GM04504 (cell line): ENCODE measurements at regions not wholly inside any gene's neighbourhood (a gene's known extent, or its start where the extent isn't known, plus 50 kb on each side); places are given as distances from the start of the nearest gene placed in this dataset.

ENCODE experiments used
- DNase-seq: peaks from one replicate; pipeline ENCODE4 v3.0.0-alpha.2; 2012; ENCODE audit warnings: low read depth

- no peak for DNase-seq
Observed at GRCh38 chr10:88060762-88061161, 197.3 kb downstream of the PTEN start.

GRCh38 chr10:88062385-88062784, 199.0 kb downstream of the PTEN start:
- DNase-seq, result no peak

- no peak for DNase-seq
Observed at GRCh38 chr10:88062798-88063472, 199.5 kb downstream of the PTEN start.

GRCh38 chr10:88063861-88064557, 200.6 kb downstream of the PTEN start:
- DNase-seq, result no peak

GRCh38 chr10:88064608-88065382, 201.4 kb downstream of the PTEN start:
- peak; percentile 63 for DNase-seq

GRCh38 chr10:88065383-88066049, 202.1 kb downstream of the PTEN start:
- no peak for DNase-seq

- no peak for DNase-seq
Observed at GRCh38 chr10:88066319-88066718, 202.9 kb downstream of the PTEN start.

GRCh38 chr10:88066876-88067275, 203.5 kb downstream of the PTEN start:
- DNase-seq, result no peak

- DNase-seq, result no peak
Observed at GRCh38 chr10:88067737-88068136, 204.3 kb downstream of the PTEN start.

GRCh38 chr10:88069338-88069737, 205.9 kb downstream of the PTEN start:
- no peak for DNase-seq

GRCh38 chr10:88070080-88070880, 206.9 kb downstream of the PTEN start:
- no peak for DNase-seq

- DNase-seq, result peak; percentile 23
Observed at GRCh38 chr10:88071879-88072278, 208.5 kb downstream of the PTEN start.

- DNase-seq, result no peak
Observed at GRCh38 chr10:88073682-88074081, 210.3 kb downstream of the PTEN start.

GRCh38 chr10:88074971-88075370, 211.5 kb downstream of the PTEN start:
- DNase-seq, result no peak

GRCh38 chr10:88076027-88076880, 212.8 kb downstream of the PTEN start:
- no peak for DNase-seq

- DNase-seq, result no peak
Observed at GRCh38 chr10:88077977-88078376, 214.6 kb downstream of the PTEN start.

- DNase-seq, result no peak
Observed at GRCh38 chr10:88080213-88080612, 216.8 kb downstream of the PTEN start.

GRCh38 chr10:88081457-88082054, 218.1 kb downstream of the PTEN start:
- no peak for DNase-seq

GRCh38 chr10:88082391-88082790, 219.0 kb downstream of the PTEN start:
- DNase-seq, result no peak
